ENCODE measurements at regions not wholly inside any gene's neighbourhood (a gene's known extent, or its start where the extent isn't known, plus 50 kb on each side); places are given as distances from the start of the nearest gene placed in this dataset.

GRCh38 chr2:226407135-226407534, 392.5 kb downstream of the IRS1 start:
- TF ChIP-seq CTCF (IDR thresholded peaks at IDR 0.05): no peak
- no peak for TF ChIP-seq POLR2A (IDR thresholded peaks at IDR 0.05)
